ENCODE measurements at regions not wholly inside any gene's neighbourhood (a gene's known extent, or its start where the extent isn't known, plus 50 kb on each side); places are given as distances from the start of the nearest gene placed in this dataset.
"Not testable (repeated sequence)": the region's sequence is repeated elsewhere in the genome, so short reads cannot be mapped to it uniquely, and the experiment has no call there.

GRCh38 chr20:22058746-22059145, 353.3 kb downstream of the PAX1 start:
- no peak for ATAC-seq
- H3K9me3 ChIP-seq = no peaks in the 10 kb centered on the region
- no peak for DNase-seq
- no peak overlapping the region for H3K4me3 ChIP-seq
- no peak for TF ChIP-seq CTCF (IDR thresholded peaks at IDR 0.05)
- no peaks in the 10 kb centered on the region for H3K4me1 ChIP-seq (ENCODE audit: low read depth)
- H3K36me3 ChIP-seq (ENCODE audit: low read depth) = no peaks in the 10 kb centered on the region
- intact Hi-C loops (cut with DNase I, micrococcal nuclease) = no loop called here

- H3K4me1 ChIP-seq (ENCODE audit: low read depth) = no peaks in the 10 kb centered on the region
- no peak for ATAC-seq
- H3K9me3 ChIP-seq = no peaks in the 10 kb centered on the region
- intact Hi-C loops (cut with DNase I, micrococcal nuclease) = no loop called here
- TF ChIP-seq CTCF (IDR thresholded peaks at IDR 0.05) = no peak
- DNase-seq = no peak
- H3K36me3 ChIP-seq (ENCODE audit: low read depth) = no peaks in the 10 kb centered on the region
- H3K4me3 ChIP-seq = no peak overlapping the region
Measured at GRCh38 chr20:22055981-22056380, 350.5 kb downstream of the PAX1 start.

- TF ChIP-seq CTCF (IDR thresholded peaks at IDR 0.05) = no peak
- no peaks in the 10 kb centered on the region for H3K36me3 ChIP-seq (ENCODE audit: low read depth)
- DNase-seq (no peak), ATAC-seq (no peak)
- no peaks in the 10 kb centered on the region for H3K4me1 ChIP-seq (ENCODE audit: low read depth)
- intact Hi-C loops (cut with DNase I, micrococcal nuclease) = no loop called here
- H3K4me3 ChIP-seq = no peak overlapping the region
- peaks cover 3% of the 10 kb centered on the region for H3K9me3 ChIP-seq
Measured at GRCh38 chr20:22052025-22052650, 346.7 kb downstream of the PAX1 start.

GRCh38 chr20:22045956-22046507, 340.6 kb downstream of the PAX1 start:
- H3K4me3 ChIP-seq; intact Hi-C loops (cut with DNase I, micrococcal nuclease); ATAC-seq; H3K4me1 ChIP-seq (ENCODE audit: low read depth); H3K36me3 ChIP-seq (ENCODE audit: low read depth); DNase-seq; H3K9me3 ChIP-seq: not testable (repeated sequence)

GRCh38 chr20:22027423-22027822, 322.0 kb downstream of the PAX1 start:
- H3K4me1 ChIP-seq (ENCODE audit: low read depth) = no peaks in the 10 kb centered on the region
- TF ChIP-seq CTCF (IDR thresholded peaks at IDR 0.05) = no peak
- H3K9me3 ChIP-seq = peaks cover 22% of the 10 kb centered on the region
- DNase-seq (no peak), ATAC-seq (no peak)
- H3K4me3 ChIP-seq = no peak overlapping the region
- no peaks in the 10 kb centered on the region for H3K36me3 ChIP-seq (ENCODE audit: low read depth)
- intact Hi-C loops (cut with DNase I, micrococcal nuclease) = no loop called here

GRCh38 chr20:22020201-22020600, 314.7 kb downstream of the PAX1 start:
- no peaks in the 10 kb centered on the region for H3K4me1 ChIP-seq (ENCODE audit: low read depth)
- TF ChIP-seq CTCF (IDR thresholded peaks at IDR 0.05) = no peak
- DNase-seq = no peak
- H3K4me3 ChIP-seq = no peak overlapping the region
- no peaks in the 10 kb centered on the region for H3K36me3 ChIP-seq (ENCODE audit: low read depth)
- intact Hi-C loops (cut with DNase I, micrococcal nuclease) = no loop called here
- H3K9me3 ChIP-seq = peaks cover 9% of the 10 kb centered on the region
- no peak for ATAC-seq
